ENCODE measurements at regions not wholly inside any gene's neighbourhood (a gene's known extent, or its start where the extent isn't known, plus 50 kb on each side); places are given as distances from the start of the nearest gene placed in this dataset.

DNA sequence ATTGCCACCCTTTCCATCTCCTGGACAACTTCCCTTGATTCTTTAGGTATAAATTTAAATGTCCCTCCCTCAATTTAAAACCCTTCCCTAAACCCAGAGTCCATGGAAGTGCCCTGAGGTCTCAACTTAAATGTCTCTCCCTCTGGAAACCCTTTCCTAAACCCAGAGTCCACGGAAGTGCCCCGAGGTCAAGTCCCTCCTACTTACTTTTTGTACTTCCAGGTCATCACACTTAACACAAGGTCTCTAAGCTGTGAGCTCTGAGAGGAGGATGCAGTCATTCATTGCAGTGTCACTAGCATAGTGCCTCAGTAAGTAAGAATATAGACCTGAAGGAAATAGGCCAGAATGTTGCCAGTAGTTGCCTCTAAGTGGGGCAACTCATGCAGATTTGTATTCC is 78.2 kb upstream of the BNC1 start:
- no peak overlapping the region for H3K4me3 ChIP-seq (ENCODE audit: control insufficient read depth, low read depth, low read length)
- TF ChIP-seq, protein P1, sequence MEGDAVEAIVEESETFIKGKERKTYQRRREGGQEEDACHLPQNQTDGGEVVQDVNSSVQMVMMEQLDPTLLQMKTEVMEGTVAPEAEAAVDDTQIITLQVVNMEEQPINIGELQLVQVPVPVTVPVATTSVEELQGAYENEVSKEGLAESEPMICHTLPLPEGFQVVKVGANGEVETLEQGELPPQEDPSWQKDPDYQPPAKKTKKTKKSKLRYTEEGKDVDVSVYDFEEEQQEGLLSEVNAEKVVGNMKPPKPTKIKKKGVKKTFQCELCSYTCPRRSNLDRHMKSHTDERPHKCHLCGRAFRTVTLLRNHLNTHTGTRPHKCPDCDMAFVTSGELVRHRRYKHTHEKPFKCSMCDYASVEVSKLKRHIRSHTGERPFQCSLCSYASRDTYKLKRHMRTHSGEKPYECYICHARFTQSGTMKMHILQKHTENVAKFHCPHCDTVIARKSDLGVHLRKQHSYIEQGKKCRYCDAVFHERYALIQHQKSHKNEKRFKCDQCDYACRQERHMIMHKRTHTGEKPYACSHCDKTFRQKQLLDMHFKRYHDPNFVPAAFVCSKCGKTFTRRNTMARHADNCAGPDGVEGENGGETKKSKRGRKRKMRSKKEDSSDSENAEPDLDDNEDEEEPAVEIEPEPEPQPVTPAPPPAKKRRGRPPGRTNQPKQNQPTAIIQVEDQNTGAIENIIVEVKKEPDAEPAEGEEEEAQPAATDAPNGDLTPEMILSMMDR (IDR thresholded peaks at IDR 0.05; ENCODE audit: control insufficient read depth, insufficient read depth, low read depth, low read length, missing control alignments), result no peak
- DNase-seq (ENCODE audit: low read depth), result no peak

DNA sequence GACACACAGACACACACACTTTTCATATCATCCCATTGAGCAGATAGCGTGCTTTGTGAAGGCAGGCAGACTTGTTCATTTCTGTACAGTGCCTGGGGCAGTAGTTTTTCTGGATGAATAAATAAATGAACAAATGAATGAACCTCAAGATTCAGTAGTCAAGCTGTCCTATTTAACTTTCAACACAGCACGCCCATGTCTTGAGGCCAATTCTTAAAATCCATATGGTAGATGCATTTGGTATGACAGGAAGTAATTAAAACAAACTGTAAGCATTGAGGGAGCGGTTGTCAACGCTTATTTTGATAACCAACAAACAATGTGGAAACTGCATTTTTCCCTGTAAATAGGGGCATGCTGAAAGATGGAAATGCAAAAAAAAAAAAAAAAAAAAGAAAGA is 80.0 kb upstream of the BNC1 start:
- DNase-seq (ENCODE audit: low read depth), result no peak
- TF ChIP-seq, protein P1 (IDR thresholded peaks at IDR 0.05; ENCODE audit: control insufficient read depth, insufficient read depth, low read depth, low read length, missing control alignments), result no peak
- no peak overlapping the region for H3K4me3 ChIP-seq (ENCODE audit: control insufficient read depth, low read depth, low read length)

DNA sequence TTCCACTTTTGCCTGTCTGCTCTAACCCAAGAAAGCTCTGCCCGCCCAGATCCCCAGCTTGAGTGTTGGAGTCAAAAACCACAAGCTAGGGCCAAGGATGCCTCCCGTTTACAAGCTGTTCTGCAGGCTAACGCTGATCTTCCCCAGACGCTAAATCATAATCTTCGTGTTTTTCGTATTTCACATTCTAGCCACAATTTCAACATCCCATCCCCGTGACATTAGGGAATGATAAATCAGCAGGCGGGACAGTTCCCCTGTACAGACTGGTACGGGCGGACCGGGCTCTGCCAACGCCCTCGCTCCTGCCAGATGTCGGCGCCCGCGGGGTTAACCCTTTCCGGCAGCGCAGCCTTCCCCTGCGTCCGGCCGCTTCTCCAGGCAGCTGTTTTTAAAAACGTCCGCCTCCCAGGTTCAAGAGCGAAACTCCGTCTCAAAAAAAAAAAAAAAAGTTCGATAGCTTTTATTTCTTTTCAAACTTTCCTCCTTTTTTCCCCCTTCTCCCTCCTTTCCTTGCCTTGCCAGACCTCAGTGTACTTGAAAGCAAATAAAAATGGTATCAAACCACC is 81.0 kb upstream of the BNC1 start:
- H3K4me3 ChIP-seq (ENCODE audit: control insufficient read depth, low read depth, low read length), result peak overlapping the region; percentile 45
- peak; percentile 77 for DNase-seq (ENCODE audit: low read depth)
- TF ChIP-seq, protein P1 (IDR thresholded peaks at IDR 0.05; ENCODE audit: control insufficient read depth, insufficient read depth, low read depth, low read length, missing control alignments), result no peak

DNA sequence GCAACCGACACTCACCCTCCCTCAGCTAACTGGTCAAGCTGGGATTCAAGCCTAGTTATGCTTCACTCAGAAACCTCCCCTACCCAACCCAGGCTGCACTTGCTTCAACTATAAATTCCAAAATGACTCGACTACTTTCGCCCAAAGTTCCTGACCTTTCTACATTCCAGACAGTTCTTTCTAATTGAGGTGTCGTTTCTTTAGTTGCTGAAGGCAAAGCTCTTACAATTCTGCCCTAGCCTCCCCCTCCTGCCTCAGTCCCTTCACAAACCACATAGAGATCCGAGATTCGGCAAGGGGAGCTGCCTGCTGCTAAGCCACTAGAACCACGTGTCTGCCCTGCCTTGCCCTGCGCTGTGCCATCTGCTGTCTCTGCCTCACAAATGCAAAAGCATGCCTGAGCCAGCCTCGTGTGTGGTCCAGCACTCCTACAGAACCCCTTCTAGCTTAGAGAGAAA is 74.7 kb upstream of the SH3GL3 start:
- no peak for DNase-seq (ENCODE audit: low read depth)
- TF ChIP-seq, protein P1 (IDR thresholded peaks at IDR 0.05; ENCODE audit: control insufficient read depth, insufficient read depth, low read depth, low read length, missing control alignments), result no peak
- H3K4me3 ChIP-seq (ENCODE audit: control insufficient read depth, low read depth, low read length), result no peak overlapping the region

DNA sequence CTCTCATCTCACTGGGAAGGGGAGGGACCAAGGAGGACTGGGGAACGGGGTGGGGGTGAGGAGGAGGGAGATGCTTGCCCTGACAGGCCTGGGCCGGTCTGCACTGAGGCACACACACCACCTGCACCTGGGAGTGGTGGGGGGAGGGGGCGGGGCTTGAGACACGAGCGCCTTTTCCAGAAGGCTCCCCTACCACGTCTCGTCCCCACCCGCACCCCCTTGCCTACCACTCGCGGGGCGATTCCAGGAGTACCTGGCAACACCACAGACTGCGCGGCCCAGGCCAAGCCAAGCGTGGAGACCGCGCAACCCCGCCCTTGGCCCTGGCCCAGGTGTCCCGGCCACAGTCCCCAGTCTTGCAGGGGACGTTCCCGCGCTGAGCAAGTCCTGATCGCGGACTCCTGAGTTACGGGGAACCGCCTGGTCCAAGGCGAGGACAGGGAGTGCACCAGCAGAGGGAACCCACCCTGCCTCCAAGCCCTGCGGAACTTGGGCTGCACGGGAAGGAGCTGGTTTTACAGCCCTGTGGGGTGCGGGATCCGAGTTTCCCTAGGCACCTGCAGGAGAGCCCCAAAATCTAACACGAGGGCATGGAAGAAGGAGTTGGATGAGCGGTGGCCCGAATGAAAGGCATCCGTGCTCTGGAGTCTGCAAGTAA is 68.1 kb upstream of the SH3GL3 start:
- no peak overlapping the region; the same call in 1 of the 2 replicates for H3K4me3 ChIP-seq (ENCODE audit: control insufficient read depth, low read depth, low read length)
- TF ChIP-seq, protein P1 (IDR thresholded peaks at IDR 0.05; ENCODE audit: control insufficient read depth, insufficient read depth, low read depth, low read length, missing control alignments), result no peak
- no peak for DNase-seq (ENCODE audit: low read depth)

DNA sequence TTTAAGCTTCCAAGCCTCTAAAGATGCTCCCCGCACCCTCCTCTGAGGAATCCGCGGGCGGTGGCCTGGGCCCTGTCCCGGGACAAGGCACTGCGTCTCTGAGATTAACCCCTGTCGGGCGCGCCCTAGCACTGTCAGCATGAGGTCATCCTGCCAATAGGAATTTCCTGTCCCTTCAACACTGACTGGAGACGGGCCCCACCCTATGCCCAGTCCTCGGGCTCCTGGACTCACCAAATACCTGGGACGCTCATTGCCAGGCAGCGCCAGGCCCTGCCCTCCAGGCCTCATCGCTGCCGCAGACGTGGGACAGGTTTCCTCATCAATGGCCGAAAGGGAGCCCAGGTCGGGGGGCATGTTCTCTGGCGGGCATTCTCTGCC is 67.6 kb upstream of the SH3GL3 start:
- no peak for DNase-seq (ENCODE audit: low read depth)
- TF ChIP-seq, protein P1 (IDR thresholded peaks at IDR 0.05; ENCODE audit: control insufficient read depth, insufficient read depth, low read depth, low read length, missing control alignments), result no peak
- H3K4me3 ChIP-seq (ENCODE audit: control insufficient read depth, low read depth, low read length), result no peak overlapping the region
